Activated CD4-positive, alpha-beta T cell treated with anti-CD3 and anti-CD28 coated beads for 48 hours (primary cell): ENCODE measurements at regions not wholly inside any gene's neighbourhood (a gene's known extent, or its start where the extent isn't known, plus 50 kb on each side); places are given as distances from the start of the nearest gene placed in this dataset.

ENCODE experiments used
- DNase-seq: peaks from one replicate; pipeline ENCODE4 v3.0.0-alpha.2; 2020

GRCh38 chr12:130263025-130263424 is 74.7 kb upstream of the PIWIL1 start:
- no peak for DNase-seq

DNA sequence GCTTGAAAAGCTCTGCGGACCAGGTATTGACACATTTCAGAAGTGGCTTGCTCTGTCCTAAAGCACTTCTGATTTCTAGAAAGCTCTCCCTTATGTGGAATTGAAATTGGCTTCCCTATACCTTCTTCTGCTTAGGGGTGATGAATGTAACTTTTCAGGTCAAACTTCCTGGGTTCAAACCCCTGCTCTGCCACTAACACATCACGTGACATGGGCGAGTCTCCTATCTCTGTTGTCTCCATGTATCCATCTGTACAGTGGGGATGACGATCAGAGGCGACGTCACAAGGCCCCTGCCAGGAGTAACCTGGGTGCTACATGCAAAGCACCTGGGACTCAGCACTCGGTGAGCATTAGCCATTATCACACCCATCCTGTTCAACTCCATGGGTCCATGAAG is 73.7 kb upstream of the PIWIL1 start:
- DNase-seq = no peak

GRCh38 chr12:130266751-130267150 is 70.9 kb upstream of the PIWIL1 start:
- no peak for DNase-seq

GRCh38 chr12:130280231-130280630 is 57.5 kb upstream of the PIWIL1 start:
- peak; percentile 5 for DNase-seq

DNA sequence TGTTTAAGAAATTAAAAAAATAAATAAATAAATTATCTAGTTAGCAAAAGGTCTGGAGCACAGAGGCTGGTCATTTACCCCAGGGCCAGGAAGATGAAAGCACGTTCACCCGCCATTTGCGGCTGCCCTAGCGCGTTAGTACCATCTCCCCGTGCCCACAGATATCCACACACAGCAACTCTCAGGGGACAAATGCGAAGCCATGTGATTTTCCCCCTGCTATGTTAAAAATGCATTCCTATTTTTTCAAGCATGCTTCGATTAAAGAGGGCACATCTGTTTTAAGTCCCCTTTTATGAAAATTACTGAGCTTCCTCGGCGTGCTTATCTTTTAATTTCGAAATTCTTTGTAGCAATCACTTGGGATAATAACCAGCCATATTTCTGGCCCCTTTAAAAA is 56.9 kb upstream of the PIWIL1 start:
- no peak for DNase-seq

- peak; percentile 66 for DNase-seq
These were observed 56.4 kb upstream of the PIWIL1 start for GRCh38 chr12:130281153-130281799.

GRCh38 chr12:130286041-130286440 is 51.6 kb upstream of the PIWIL1 start:
- DNase-seq = no peak

DNA sequence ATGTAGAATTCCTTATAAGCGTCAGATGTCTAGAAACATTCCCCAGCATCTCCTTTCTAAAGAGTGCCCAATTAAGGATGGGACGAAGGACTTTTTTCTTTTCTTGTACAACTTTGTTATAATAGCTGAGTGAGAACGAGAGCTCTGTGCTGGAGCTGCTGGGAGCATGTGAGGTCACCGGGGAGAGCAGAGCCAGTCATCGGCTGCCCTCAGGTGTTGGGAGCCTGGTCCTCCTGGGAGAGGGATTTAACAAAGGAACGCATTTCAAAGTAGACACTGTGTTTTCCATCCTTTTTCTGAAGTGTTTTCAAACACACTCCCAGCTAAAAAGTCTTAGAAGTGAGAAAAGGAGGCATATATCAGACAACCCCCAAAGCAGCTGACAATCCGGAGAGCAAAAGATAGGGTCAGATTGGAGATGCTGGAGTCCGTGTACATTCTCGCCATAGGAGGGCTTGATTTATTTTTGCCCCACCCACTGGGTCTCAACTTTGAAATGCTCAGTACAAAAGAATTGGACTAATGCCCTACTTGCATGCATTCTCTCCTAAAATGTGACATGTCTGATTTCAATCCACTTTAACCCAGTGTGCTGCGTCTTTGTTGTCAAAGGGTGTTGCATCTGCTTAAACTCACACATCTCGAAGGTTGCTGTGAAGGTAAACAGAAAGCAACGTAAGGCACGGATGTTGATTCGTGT is 50.8 kb upstream of the PIWIL1 start:
- no peak for DNase-seq
